Amniotic stem cell (primary cell): ENCODE measurements at regions not wholly inside any gene's neighbourhood (a gene's known extent, or its start where the extent isn't known, plus 50 kb on each side); places are given as distances from the start of the nearest gene placed in this dataset.
"Not testable (repeated sequence)": the region's sequence is repeated elsewhere in the genome, so short reads cannot be mapped to it uniquely, and the experiment has no call there.

Experiments used
- DNase-seq: peaks from one replicate; lab custom pipeline; 2025; lab: John Stamatoyannopoulos, UW

GRCh38 chr4:103499094-103499493, 220.7 kb downstream of the TACR3 start:
- DNase-seq = no peak

- DNase-seq = peak; percentile 10
These were observed 221.4 kb downstream of the TACR3 start for GRCh38 chr4:103498161-103499070.

- no peak for DNase-seq
These were observed 222.1 kb downstream of the TACR3 start for GRCh38 chr4:103497692-103498091.

- no peak for DNase-seq
These were observed 223.0 kb downstream of the TACR3 start for GRCh38 chr4:103496800-103497199.

- no peak for DNase-seq
These were observed 226.2 kb downstream of the TACR3 start for GRCh38 chr4:103493450-103494159.

- not testable (repeated sequence) for DNase-seq
These were observed 234.5 kb downstream of the TACR3 start for GRCh38 chr4:103485296-103485695.

GRCh38 chr4:103484521-103484920, 235.3 kb downstream of the TACR3 start:
- no peak for DNase-seq

GRCh38 chr4:103482893-103483292, 236.9 kb downstream of the TACR3 start:
- DNase-seq = no peak

GRCh38 chr4:103482471-103482870, 237.3 kb downstream of the TACR3 start:
- DNase-seq = no peak

GRCh38 chr4:103478734-103479133, 241.1 kb downstream of the TACR3 start:
- no peak for DNase-seq

GRCh38 chr4:103478210-103478609, 241.6 kb downstream of the TACR3 start:
- no peak for DNase-seq

GRCh38 chr4:103457566-103457965, 259.4 kb upstream of the CENPE start:
- no peak for DNase-seq

GRCh38 chr4:103451341-103451740, 253.2 kb upstream of the CENPE start:
- no peak for DNase-seq

- no peak for DNase-seq
These were observed 252.6 kb upstream of the CENPE start for GRCh38 chr4:103450693-103451092.

- no peak for DNase-seq
These were observed 251.3 kb upstream of the CENPE start for GRCh38 chr4:103449296-103450023.

GRCh38 chr4:103445377-103445776, 247.2 kb upstream of the CENPE start:
- DNase-seq = no peak

GRCh38 chr4:103443324-103443723, 245.2 kb upstream of the CENPE start:
- DNase-seq = no peak

- DNase-seq = no peak
These were observed 231.1 kb upstream of the CENPE start for GRCh38 chr4:103429283-103429682.

GRCh38 chr4:103425406-103425805, 227.3 kb upstream of the CENPE start:
- no peak for DNase-seq

- no peak for DNase-seq
These were observed 226.7 kb upstream of the CENPE start for GRCh38 chr4:103424853-103425252.

- no peak for DNase-seq
These were observed 225.1 kb upstream of the CENPE start for GRCh38 chr4:103423261-103423660.

GRCh38 chr4:103422467-103423219, 224.5 kb upstream of the CENPE start:
- DNase-seq = no peak
